ENCODE measurements at regions not wholly inside any gene's neighbourhood (a gene's known extent, or its start where the extent isn't known, plus 50 kb on each side); places are given as distances from the start of the nearest gene placed in this dataset.

DNA sequence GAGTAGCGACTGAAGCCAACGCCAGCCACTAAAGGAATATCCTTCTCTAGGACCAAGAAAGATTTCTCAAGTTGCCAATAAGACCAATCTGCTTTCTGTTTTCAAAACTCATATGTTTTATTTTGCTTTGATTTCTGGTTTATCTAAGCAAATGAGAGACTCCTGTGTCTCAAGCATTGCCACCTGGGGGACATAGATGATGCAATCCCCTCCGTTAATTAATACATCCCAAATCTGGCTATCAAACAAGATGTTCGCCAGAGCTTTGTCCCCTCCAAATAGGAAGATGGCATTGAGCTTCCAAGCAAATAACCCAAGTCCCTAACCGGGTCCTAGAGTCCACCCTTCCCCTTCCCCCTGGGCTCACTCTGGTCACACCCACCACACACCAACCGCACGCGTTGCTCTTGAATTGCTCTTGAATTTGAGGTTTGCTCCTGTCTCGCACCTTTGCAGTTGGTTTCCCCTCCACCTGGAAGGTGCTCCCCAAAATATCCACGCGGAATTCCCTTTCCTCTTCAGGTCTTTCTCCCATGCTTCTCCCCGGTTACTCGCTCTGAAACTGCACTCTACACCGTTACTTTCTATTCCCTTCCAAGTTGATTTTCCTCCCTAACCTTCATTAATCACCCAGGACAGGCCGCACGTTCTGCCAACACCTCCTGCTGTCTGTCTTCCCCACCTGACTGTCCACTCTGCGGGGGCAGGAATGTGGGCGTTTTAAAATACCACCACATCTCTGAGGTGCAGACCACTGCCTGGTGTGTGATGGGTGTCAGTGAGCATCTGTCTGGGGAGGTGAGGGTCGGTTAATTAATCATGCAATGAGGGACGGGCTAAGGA is 64.1 kb upstream of the RNF32 start:
- TF ChIP-seq, protein P1, sequence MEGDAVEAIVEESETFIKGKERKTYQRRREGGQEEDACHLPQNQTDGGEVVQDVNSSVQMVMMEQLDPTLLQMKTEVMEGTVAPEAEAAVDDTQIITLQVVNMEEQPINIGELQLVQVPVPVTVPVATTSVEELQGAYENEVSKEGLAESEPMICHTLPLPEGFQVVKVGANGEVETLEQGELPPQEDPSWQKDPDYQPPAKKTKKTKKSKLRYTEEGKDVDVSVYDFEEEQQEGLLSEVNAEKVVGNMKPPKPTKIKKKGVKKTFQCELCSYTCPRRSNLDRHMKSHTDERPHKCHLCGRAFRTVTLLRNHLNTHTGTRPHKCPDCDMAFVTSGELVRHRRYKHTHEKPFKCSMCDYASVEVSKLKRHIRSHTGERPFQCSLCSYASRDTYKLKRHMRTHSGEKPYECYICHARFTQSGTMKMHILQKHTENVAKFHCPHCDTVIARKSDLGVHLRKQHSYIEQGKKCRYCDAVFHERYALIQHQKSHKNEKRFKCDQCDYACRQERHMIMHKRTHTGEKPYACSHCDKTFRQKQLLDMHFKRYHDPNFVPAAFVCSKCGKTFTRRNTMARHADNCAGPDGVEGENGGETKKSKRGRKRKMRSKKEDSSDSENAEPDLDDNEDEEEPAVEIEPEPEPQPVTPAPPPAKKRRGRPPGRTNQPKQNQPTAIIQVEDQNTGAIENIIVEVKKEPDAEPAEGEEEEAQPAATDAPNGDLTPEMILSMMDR (IDR thresholded peaks at IDR 0.05) = no peak
- no peak for TF ChIP-seq POLR2A (IDR thresholded peaks at IDR 0.05)

Measured in breast epithelium (tissue), 3 donors.